ENCODE measurements at regions not wholly inside any gene's neighbourhood (a gene's known extent, or its start where the extent isn't known, plus 50 kb on each side); places are given as distances from the start of the nearest gene placed in this dataset.
A peak's percentile ranks its signal among the peaks of the same experiment; 100 is the strongest.

DNA sequence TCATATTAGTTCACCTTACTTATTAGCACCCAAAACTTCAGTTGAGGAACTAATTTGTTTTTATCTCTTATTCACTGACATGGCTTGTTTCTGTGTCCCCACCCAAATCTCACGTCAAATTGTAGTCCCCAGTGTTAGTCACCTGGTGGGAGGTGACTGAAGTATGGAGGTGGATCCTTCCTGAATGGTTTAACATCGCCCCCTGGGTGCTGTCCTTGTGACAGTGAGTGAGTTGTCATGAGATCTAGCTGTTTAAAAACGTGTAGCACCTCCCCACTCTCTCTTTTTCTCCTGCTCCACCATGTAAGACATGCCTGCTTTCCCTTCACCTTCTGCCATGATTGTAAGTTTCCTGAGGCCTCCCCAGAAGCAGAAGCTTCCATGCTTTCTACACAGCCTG lies 75.0 kb upstream of the HECTD2 start:
- no peak for DNase-seq

- no peak for DNase-seq
Observed at GRCh38 chr10:91339729-91340128, 70.4 kb upstream of the HECTD2 start.

GRCh38 chr10:91340613-91341362 lies 69.4 kb upstream of the HECTD2 start:
- peak in 1 of 2 experiments; percentile 1 for DNase-seq

- DNase-seq, result no peak
Observed at GRCh38 chr10:91341686-91342085, 68.5 kb upstream of the HECTD2 start.

DNA sequence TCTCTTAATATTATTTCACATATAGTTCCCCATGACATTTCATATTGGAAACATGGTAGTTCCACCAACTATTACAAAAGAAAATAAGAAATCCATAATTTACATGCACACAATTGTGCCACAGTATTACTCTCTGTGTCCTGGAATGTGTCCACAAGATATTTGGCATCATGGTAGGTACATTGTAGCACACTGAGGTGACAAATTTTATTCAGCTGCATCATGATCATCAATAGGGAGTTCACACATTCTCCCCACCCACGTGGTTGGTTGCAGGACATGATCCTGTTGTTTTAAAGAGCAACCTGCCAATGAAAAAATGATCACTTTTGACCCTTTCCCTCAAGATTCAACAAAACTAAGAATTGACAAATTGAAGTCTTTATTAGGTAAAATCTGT lies 67.1 kb upstream of the HECTD2 start:
- no peak for DNase-seq

DNA sequence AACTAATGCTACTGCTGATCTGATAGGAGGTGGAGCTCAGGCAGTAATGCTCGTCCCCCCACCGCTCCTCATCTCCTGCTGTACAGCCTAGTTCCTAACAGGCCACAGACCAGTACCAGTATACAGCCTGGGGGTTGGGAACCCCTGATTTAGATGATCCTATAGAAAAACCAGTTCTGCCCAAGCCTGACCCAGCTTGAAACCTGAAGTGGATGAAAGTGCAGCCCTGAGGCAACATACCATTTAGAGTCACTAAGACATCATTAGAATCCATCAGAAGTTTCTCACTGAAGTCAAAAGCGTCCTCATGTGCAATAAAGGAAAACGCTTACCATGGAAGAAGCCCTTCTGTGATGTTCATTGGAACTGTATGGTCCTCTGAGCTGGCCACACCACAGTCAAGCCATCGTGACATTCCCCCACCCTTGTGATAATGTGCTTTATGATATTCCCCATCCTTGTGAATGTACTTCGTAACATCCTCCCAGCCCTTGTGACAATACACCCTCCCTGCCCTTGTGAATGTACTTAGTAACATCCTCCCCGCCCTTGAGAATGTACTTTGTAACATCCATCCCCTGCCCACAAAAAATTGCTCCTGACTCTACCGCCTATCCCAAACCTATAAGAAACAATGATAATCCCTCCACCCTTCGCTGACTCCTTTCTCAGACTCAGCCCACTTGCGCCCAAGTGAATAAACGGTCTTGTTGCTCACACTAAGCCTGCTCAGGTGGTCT lies 65.9 kb upstream of the HECTD2 start:
- DNase-seq, result no peak

DNA sequence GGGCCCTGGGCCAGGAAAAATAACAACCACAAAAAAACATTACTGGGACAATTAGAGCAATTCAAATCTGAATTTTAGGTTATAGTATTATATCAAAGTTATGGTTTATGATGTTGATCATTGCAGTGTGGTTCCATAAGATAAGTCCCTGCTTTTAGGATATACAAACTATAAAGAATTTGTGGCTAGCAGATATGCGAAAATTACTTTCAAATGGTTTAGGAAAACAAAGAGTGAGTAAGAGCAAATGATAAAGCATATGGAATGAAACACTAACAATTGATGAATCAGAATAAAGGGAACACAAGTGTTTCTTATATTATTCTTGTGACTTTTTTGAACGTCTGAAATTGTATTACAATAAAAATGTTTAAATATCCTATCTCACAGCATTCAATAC lies 64.4 kb upstream of the HECTD2 start:
- DNase-seq, result no peak

DNA sequence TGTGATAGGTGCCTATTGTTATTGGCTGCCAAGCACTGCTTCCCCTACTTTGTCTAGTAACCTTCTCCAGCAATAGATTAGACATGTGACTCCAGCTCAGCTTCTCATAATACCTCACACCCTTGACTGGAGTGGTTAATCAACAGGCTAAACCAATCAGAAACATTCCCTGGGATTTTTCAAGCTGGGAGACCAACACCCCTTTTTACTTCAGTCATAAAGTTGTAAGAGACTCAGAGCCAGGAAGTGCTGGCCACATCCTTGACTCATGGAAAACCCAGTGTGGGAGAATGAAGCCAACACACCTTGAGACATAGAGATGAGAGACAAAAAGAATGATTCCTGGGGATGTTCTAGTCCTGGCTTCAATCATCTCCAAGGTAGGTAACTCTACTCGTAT lies 62.6 kb upstream of the HECTD2 start:
- DNase-seq, result no peak

GRCh38 chr10:91349381-91349780 lies 60.8 kb upstream of the HECTD2 start:
- no peak for DNase-seq

- no peak for DNase-seq
Observed at GRCh38 chr10:91350651-91351081, 59.5 kb upstream of the HECTD2 start.

GRCh38 chr10:91352760-91353159 lies 57.4 kb upstream of the HECTD2 start:
- DNase-seq, result no peak

DNA sequence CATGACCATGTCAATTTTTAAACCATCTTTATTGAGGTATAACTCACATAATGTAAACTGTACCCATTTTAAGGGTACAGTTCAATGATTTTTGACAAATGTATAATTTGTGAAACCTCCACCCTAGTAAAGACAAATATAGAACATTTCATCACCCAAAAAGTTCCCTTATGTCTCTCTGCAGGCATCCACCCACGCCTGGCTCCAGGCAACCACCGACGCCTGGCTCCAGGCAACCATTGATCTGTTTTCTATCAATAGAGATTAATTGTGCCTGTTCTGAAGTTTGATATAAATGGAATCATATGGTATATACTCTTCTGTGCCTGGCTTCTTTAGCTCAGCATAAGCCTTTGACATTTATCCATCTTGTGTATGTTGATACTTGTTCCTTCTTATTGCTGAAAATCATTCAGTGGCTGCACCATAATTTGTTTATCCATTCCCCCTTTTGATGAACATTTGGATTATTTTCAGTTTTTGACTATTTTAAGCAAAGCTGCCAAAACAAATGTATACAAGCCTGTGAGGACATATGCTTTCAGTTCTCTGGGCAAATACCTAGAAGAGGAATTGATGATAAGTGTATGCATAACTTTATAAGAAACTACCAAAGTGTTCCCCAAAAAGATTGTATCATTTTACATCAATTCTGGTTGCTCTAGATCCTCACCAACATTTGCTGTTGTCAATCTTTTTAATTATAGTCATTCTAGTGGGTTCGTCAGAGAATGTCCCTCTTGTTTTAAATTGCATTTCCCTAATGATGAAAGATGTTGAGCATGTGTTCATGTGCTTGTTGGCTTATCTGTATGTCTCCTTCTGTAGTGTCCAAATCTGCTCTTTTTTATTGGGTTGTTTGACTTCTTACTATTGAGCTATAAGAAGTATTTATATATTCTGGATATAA lies 55.7 kb upstream of the HECTD2 start:
- no peak for DNase-seq

GRCh38 chr10:91355998-91356397 lies 54.1 kb upstream of the HECTD2 start:
- DNase-seq, result no peak

DNA sequence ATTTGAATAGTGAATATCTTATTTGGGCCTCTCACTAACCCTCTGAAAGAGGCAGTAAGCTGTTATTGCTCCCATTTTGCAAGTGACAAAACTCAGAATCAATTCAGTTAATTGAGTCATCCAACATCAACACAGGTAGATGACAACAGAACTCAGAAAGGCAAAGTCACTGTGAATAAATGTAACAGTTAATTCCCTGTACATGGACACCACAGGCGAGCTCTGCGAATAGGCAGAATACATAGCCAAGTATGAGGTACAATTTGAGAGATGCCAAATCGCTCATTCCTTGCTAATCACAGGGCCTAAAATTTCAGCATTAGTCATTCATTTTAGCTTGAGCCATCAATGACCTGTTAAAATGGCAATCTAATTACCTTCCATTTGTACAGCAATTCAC lies 52.6 kb upstream of the HECTD2 start:
- no peak for DNase-seq

All from SHP77 (cell line).